Brain microvascular endothelial cell (primary cell): ENCODE measurements at regions not wholly inside any gene's neighbourhood (a gene's known extent, or its start where the extent isn't known, plus 50 kb on each side); places are given as distances from the start of the nearest gene placed in this dataset.

ENCODE experiments used
- DNase-seq: peaks from one replicate; pipeline ENCODE4 v3.0.0-alpha.2; 2020
- H3K27ac ChIP-seq: fragments of 250-450 bp; sonication (Bioruptor Pico); 2 replicates; pipeline ENCODE4 v1.5.1; 2020; ENCODE audit warnings: mild to moderate bottlenecking, moderate library complexity
- H3K27me3 ChIP-seq: fragments of 250-450 bp; sonication (Bioruptor Pico); replicated peaks from 2 replicates; pipeline ENCODE4 v1.5.1; 2020; ENCODE audit warnings: mild to moderate bottlenecking
- H3K36me3 ChIP-seq: fragments of 250-450 bp; sonication (Bioruptor Pico); replicated peaks from 2 replicates; pipeline ENCODE4 v1.5.1; 2020; ENCODE audit warnings: mild to moderate bottlenecking
- H3K4me3 ChIP-seq: 2 replicates; pipeline ENCODE4 v1.5.1; 2011; ENCODE audit warnings: low read depth, mild to moderate bottlenecking, control low read depth, low read length, moderate library complexity
- CTCF ChIP-seq: IDR thresholded peaks from 2 replicates; pipeline ENCODE4 v1.5.1; 2011; ENCODE audit warnings: low read depth, mild to moderate bottlenecking, moderate library complexity, low read length, control low read depth, inconsistent platforms; ENCODE audit errors: missing control alignments
- in situ Hi-C: cut with HindIII; loops from 2 replicates; pipeline ENCODE4 v1.10.0; 2017; ENCODE audit warnings: low sequenced_read_pairs, low pct_ligation_motif_present

GRCh38 chr2:200136655-200137054 lies 169.8 kb upstream of the SPATS2L start:
- H3K27ac ChIP-seq: no peak overlapping the region
- no peak for DNase-seq
- no peaks in the 10 kb centered on the region for H3K36me3 ChIP-seq
- in situ Hi-C loops: no loop called here
- TF ChIP-seq CTCF: no peak
- no peak overlapping the region for H3K4me3 ChIP-seq
- no peaks in the 10 kb centered on the region for H3K27me3 ChIP-seq

- H3K4me3 ChIP-seq: no peak overlapping the region
- no peak for DNase-seq
- no peaks in the 10 kb centered on the region for H3K36me3 ChIP-seq
- in situ Hi-C loops: no loop called here
- no peaks in the 10 kb centered on the region for H3K27me3 ChIP-seq
- H3K27ac ChIP-seq: no peak overlapping the region
- TF ChIP-seq CTCF: no peak
Observed at GRCh38 chr2:200137271-200137670, 169.2 kb upstream of the SPATS2L start.

- no peak overlapping the region for H3K27ac ChIP-seq
- no peak for TF ChIP-seq CTCF
- no peaks in the 10 kb centered on the region for H3K27me3 ChIP-seq
- H3K4me3 ChIP-seq: no peak overlapping the region
- in situ Hi-C loops: no loop called here
- DNase-seq: no peak
- H3K36me3 ChIP-seq: no peaks in the 10 kb centered on the region
Observed at GRCh38 chr2:200137691-200138090, 168.8 kb upstream of the SPATS2L start.

GRCh38 chr2:200138391-200139124 lies 167.9 kb upstream of the SPATS2L start:
- no peak for TF ChIP-seq CTCF
- peak; percentile 33 for DNase-seq
- Histone ChIP-seq H3K27me3 (no peaks in the 10 kb centered on the region), H3K27ac (no peak overlapping the region), H3K36me3 (no peaks in the 10 kb centered on the region), H3K4me3 (no peak overlapping the region)
- in situ Hi-C loops: no loop called here

- in situ Hi-C loops: no loop called here
- TF ChIP-seq CTCF: no peak
- no peak for DNase-seq
- no peak overlapping the region for H3K4me3 ChIP-seq
- no peaks in the 10 kb centered on the region for H3K36me3 ChIP-seq
- no peak overlapping the region for H3K27ac ChIP-seq
- H3K27me3 ChIP-seq: no peaks in the 10 kb centered on the region
Observed at GRCh38 chr2:200144571-200144970, 161.9 kb upstream of the SPATS2L start.

- Histone ChIP-seq H3K4me3 (no peak overlapping the region), H3K36me3 (no peaks in the 10 kb centered on the region), H3K27me3 (no peaks in the 10 kb centered on the region), H3K27ac (no peak overlapping the region)
- in situ Hi-C loops: no loop called here
- DNase-seq: no peak
- no peak for TF ChIP-seq CTCF
Observed at GRCh38 chr2:200146501-200146900, 160.0 kb upstream of the SPATS2L start.
